ENCODE measurements at regions not wholly inside any gene's neighbourhood (a gene's known extent, or its start where the extent isn't known, plus 50 kb on each side); places are given as distances from the start of the nearest gene placed in this dataset.

- no peak for DNase-seq (ENCODE audit: low spot score)
Measured at GRCh38 chr22:48327721-48328120, 1500.0 kb downstream of the BRD1 start.

- no peak for DNase-seq (ENCODE audit: low spot score)
Measured at GRCh38 chr22:48323746-48324145, 1503.9 kb downstream of the BRD1 start.

- no peak for DNase-seq (ENCODE audit: low spot score)
Measured at GRCh38 chr22:48322907-48323306, 1504.8 kb downstream of the BRD1 start.

DNA sequence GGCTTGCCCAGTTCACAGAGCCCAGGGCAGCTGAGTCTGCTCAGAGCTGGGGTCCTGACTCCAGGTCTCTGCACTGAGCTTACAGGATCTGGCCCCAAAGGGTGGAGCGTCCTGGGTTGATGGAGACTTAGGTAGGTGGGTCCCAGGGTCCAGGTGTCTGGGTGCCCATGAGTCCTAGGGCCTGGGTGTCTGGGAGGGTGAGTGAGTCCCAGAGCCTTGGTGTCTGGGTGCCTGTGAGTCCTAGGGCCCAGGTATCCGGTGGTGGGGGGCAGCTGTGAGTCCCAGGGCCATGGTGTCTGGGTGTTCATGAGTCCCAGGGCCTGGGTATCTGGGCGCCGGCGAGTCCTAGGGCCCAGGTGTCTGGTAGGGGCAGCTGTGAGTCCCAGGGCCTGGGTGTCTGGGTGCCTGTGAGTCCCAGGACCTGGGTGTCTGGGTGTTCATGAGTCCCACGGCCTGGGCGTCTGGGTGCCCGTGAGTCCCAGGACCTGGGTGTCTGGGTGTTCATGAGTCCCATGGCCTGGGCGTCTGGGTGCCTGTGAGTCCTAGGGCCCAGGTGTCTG, 1505.6 kb downstream of the BRD1 start:
- no peak for DNase-seq (ENCODE audit: low spot score)

- no peak for DNase-seq (ENCODE audit: low spot score)
Measured at GRCh38 chr22:48320683-48321451, 1506.8 kb downstream of the BRD1 start.

- no peak for DNase-seq (ENCODE audit: low spot score)
Measured at GRCh38 chr22:48320048-48320682, 1507.5 kb downstream of the BRD1 start.

GRCh38 chr22:48319321-48320047, 1508.2 kb downstream of the BRD1 start:
- no peak for DNase-seq (ENCODE audit: low spot score)

- no peak for DNase-seq (ENCODE audit: low spot score)
Measured at GRCh38 chr22:48318575-48319320, 1508.9 kb downstream of the BRD1 start.

GRCh38 chr22:48318173-48318572, 1509.5 kb downstream of the BRD1 start:
- DNase-seq (ENCODE audit: low spot score), result no peak

DNA sequence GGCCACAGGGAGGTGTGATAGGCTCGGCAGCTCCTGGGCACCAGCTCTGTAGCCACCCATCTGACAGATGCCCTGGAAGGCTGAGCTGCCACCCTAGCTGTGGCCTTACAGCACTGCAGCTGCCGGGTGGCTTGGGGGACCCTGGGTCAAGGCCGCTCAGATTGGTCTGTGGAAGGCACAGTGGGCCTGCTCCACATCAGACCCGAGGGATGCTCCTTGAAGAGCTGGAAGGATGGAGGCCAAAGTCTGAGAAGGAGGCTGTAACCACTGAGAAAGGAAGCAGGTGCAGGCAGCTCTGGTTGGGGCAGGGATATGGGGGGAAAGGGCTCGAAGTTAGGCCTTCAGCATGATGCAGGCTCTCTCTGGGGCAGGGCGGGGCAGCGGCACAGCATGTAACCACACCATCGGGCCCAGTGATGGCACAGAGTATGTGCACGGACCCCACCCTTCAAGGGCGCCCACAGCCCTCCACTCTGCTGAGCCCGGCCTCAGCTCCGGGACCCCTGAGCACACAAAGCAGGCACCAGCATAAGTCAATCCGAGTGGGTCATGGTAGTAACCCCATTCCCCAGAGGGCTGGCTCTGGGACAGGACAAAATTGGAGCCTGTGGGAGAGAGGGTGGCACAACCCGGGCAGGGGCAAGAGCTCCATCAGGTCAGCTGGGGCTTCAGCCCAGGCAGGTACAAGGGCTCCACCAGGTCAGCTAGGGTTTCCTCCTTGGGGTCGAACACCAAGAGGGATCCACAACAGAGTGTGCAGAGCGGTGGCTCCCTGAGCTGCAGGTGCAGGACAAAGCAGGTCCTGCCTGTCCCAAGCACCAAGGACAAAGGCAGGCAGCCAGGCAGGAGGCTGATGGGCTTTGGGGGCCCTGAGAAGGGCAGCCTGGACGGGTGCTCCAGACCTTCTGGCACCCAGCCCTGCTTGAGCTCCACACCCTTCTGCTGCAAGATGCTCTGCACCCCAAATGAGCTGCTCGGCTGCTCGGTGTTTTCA, 1511.1 kb downstream of the BRD1 start:
- DNase-seq (ENCODE audit: low spot score), result no peak

DNA sequence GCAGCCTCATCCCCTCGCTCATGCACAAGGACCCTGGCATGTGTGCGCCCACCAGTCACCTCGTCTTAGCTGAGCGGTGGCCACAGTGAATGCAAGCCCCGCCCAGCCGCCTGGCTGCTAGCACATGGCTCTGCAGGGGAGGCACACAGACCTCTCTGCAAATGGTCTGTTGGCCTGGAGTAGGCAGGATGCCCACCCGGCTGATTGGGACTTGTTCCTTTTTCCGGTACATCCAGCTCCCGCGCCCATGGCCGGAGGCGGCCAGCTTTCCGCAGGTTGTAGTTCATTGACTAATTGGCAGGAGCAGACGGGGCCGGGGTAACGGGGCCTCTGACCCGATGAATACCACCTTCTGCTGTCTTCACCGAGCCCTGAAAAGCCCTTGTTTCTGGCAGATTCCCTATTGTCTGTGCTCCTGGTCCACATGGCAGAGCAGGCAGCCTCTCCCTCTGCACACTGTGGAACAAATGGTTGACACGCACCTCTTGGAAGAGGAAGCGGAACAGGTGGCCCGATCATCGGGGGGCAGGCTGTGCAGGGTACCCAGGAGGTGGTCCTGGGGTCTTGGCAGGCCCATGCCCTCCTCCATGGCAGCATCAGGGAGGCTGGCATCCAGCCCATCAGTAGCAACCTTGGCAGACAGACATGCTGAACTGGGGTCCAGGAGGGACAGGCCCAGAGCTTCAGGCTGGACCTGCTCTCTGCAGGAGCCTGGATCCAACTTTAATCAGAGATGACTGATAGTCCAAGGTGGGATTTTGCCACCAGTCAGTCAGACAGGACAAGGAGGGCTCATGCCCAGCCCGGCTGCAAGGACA, 1512.0 kb downstream of the BRD1 start:
- no peak for DNase-seq (ENCODE audit: low spot score)

- DNase-seq (ENCODE audit: low spot score), result no peak
Measured at GRCh38 chr22:48314073-48314472, 1513.6 kb downstream of the BRD1 start.

DNA sequence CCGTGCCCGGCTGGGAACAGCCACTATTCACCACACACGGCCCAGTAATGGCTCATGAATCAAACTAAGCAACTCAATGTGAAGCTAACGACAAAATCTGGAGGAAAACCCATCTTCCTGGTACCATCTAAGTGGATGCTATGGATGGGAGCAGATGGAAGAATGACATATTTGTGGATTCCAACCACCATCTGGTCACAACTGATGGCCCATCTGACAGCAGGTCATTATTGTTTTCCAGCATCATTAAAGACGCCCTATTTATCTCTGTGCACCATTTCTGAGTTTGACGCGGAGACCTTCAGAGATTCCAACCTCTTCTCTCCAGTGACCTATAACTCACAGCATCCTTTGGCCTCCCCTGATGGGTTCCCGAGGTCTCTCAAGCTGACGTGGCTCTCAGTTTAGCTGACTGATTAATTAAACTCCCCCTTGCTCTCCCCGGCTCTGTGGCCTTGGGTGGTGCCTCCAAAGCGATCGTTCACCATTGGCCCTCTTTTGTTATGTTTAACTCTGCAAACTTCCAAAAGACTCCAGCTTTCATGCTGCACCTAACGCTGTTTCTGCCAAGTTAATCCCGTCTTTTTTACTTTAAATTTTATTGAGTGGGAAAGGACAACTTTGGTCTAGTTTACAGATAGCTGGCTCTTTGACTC, 1514.4 kb downstream of the BRD1 start:
- DNase-seq (ENCODE audit: low spot score), result no peak

DNA sequence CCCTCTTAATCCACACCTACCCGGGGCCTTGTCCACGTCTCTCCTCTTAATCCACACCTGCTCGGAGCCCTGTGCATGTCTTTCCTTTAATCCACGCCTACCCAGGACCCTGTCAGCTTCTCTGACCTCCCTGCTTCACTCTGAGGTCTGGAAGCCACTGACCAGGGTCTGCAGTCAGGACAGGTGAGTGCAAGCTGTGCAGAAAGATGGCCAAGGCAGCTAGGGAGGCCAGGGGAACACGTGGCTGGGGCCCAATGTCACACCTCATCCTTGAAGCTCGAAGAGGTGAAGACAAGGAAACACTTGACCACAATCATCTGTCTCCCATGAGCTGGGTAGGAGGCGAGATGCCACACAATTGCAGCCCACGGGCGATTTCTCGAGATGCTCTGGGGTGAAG, 1516.9 kb downstream of the BRD1 start:
- DNase-seq (ENCODE audit: low spot score), result no peak

DNA sequence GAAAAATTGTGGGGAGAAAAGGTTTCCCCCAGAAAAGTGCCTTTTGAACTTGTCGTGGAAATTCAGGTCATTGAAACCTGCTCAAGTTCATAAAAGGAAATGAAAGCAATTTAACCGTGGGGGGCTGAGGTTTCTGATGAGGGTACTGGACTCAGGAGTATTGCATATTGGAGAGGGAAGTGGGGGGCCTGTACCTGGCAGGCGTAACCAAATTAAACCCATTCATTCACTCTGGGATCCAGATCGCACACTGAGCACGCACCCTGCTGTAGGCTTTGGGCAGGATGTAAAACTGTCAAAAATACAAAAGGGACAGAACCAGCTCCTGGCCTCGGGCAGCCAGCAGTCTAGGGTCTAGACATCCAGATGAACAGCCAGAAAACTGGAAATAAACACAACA, 1517.4 kb downstream of the BRD1 start:
- no peak for DNase-seq (ENCODE audit: low spot score)

DNA sequence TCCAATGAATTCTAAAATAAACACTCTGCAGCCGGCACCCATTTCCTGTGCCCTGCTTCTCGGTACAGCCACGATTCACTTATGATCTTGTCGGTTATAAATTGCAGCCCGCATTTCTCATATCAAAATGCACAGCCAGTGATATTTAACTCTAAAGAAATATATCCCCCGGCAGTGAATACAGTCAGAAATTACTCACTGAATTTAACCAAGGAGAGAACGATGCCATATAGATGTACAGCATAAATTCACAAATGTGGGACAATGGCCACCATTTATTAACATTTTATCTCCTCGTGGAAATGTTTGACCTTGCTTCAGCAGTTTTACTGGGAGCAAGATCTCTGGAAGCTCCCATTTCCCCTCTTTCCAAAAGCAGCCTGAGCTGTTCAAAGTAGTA, 1517.8 kb downstream of the BRD1 start:
- no peak for DNase-seq (ENCODE audit: low spot score)

GRCh38 chr22:48309115-48309705, 1518.5 kb downstream of the BRD1 start:
- DNase-seq (ENCODE audit: low spot score), result no peak

DNA sequence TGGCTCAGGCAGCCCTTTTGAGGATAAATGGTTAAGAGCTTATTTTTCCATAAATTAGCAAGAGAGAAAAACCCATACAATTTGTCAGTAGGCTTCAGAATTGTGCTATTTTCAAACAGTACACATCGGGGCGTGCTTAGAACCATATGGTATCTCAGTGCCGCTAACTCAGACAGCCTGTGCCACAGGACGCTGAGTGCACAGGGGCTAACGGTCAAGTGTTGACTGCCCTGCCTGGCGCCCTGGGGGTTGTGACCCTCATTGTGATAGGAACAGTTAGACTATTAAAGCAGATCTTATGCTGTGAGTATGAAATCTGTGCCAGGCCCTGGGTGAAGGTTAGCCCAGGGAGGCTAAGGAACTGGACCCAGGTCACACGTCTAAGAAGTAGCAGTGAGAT, 1519.7 kb downstream of the BRD1 start:
- no peak for DNase-seq (ENCODE audit: low spot score)
